GM21529 (cell line): ENCODE measurements at regions not wholly inside any gene's neighbourhood (a gene's known extent, or its start where the extent isn't known, plus 50 kb on each side); places are given as distances from the start of the nearest gene placed in this dataset.
"Not testable (repeated sequence)": the region's sequence is repeated elsewhere in the genome, so short reads cannot be mapped to it uniquely, and the experiment has no call there.

Experiments used
- ATAC-seq: cut with Tn5 transposase; IDR thresholded peaks from one replicate; pipeline ENCODE4 v1.9.1; 2021; ENCODE audit not compliant: unreplicated experiment

DNA sequence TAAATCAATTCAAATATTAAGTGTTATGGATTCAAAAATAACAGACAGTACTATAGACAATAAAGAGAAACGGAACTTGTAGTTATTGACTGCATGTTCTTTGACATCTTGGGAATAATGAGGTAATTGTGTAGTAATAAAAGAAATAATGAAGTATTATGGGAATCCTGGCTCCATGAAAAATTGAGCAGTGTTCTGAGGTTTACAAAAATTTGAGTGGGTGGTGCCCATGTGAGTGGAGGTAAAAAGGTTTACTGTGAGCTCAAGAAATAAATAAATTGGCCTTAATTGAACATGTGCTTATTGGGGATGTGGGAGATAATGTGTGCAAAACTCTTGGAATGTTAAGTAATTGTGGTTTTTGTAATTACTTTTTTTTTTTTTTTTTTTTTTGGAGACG lies 1013.7 kb upstream of the GJE1 start:
- ATAC-seq = no peak

DNA sequence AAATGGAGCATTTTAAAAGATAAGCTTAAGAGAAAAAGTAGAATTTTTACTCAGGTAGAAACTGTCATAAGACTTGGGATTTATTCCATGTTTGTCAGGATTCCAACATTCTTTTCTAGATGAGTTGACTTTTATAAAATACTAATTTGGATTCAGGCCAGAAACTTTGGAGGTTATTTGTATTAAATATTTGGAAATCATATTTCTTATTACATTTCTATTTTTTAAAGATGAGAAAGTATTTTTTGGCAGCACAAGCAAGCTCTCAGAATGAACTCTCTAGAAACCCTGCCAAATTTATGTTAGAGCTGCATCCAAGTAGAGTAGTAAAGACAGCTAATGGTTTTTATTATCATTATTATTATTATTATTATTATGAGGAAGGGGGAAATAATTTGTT lies 1014.9 kb upstream of the GJE1 start:
- ATAC-seq = no peak

DNA sequence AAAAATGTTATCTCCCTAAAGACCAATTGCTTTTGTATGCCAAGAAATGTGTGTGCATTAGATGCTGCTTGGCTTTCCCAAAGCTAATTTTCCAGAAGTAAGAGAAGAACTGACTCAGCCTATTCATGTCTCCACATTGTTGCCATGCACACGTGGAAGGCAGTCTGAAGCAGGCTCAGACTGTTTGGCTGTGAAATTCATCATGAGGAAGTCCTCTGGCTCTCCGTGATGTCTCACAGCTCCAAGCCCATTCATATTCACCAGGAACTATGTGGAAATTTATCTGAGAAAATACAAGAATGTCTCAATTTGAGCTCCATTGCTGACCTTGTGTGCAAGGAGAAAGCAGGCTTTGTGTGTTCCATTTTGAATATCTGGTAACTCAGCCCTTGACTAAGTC lies 1022.2 kb upstream of the GJE1 start:
- no peak for ATAC-seq

DNA sequence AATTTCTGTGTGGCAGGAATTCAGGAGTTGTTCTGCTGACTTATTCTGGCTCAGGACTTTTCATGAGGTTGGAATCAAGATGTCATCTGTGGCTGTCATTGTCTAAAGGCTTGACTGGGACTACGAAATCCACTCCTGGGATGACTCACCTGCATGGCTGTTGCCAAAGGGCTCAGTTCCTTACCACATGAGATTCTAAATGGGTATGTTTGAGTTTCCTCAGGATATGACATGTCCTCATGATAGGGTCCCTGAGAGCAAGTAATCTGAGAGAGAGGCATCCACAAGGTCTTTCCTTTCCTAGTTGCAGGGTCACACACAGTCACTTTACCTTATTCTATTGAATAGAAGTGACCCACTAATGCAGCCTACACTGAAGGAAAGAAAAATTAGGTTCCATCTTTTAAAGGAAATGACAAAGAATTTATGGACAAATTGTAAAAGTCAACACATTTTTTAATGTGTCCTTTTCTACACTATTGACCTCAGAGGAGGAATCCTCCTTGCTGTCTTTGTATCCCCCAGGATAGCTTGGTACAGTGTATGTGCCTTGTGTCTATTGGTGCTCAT lies 1025.0 kb upstream of the GJE1 start:
- peak; percentile 49 for ATAC-seq

DNA sequence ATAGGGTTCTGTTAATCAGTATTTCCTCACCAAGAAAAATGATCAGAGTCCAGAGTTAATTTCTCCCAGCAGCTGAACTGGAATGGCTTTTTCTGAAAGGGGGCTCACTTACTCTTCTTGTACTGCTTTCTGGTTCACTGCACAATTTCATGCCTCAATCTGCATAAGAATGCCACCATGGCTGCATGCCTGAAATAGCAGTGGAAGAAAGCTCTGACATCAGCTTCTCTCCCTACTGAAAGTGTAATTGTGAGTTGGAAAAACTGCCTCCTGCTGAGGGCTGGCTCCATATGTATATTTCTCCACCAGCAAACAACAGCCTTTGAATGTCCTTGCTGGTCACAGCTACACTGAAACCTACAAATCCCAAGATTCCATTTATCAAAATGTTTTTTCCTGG lies 1027.2 kb upstream of the GJE1 start:
- no peak for ATAC-seq

DNA sequence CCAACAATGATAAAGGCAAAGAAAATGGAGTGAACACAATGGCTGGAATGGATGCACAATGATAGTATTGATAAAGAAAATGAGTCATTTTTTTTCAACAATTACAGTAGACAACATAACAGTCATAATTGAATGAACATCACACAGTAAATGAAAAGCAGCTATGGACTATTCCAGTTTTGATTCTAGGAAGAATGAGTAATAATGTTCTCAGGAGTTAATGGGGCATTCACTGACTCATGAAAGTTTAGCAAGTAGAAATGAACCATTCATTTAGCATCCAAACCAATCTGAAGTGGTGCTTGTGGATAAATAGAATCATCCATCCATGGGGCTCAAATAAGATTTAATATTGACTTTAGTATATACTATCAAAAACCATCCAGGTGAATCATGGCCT lies 1029.5 kb upstream of the GJE1 start:
- no peak for ATAC-seq

DNA sequence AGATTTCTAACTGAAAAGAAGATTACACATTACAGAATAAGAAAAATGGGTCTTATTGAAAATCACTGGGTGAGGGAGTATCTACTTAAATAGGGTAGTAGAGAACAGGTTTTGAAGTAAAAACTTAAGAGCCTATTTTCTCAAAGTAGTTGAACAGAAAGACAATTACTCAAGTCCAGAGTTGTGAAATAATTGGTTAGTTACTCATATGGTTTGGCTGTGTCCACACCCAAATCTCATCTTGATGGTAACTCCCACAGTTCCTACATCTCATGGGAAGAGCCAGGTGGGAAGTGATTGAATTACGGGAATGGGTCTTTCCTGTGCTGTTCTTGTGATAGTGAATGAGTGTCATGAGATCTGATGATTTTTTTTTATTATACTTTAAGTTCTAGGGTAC lies 1035.3 kb upstream of the GJE1 start:
- no peak for ATAC-seq

DNA sequence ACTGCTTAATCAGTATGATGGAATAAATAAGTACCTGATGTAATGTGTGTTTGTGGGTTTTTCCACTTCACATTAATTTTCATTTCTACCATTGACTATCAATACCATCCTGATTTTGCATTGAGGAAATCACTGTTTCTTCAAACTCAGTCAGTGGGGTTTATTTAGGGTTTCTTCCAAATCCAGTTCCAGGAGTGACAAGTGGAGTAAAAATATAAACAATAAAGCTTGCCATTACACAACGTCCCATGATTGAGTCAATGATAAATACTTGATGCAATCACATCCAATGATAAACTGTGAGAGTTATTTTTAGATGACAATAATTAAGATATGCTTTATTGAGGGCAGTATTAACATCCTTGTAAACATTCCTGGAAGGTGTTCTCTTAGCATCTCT lies 1037.4 kb upstream of the GJE1 start:
- ATAC-seq = no peak

DNA sequence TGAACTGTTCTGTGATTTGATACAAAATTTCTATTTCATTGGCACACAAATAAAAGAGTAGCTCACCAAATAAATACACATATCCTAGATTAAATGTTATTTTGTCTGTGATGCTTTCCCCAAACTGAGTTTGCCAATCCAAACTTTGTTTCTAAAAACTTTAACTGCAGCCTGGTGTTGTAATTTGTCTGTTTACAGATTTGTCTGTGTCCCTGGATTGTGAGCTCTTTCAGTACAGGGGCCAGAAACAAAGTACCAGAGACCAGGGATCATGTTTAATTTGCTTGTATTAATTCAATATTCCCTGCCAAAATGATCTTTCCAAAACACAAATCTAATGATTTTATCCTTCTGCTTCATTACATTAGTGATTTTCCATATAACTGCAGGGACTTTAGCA lies 1044.6 kb upstream of the GJE1 start:
- no peak for ATAC-seq

DNA sequence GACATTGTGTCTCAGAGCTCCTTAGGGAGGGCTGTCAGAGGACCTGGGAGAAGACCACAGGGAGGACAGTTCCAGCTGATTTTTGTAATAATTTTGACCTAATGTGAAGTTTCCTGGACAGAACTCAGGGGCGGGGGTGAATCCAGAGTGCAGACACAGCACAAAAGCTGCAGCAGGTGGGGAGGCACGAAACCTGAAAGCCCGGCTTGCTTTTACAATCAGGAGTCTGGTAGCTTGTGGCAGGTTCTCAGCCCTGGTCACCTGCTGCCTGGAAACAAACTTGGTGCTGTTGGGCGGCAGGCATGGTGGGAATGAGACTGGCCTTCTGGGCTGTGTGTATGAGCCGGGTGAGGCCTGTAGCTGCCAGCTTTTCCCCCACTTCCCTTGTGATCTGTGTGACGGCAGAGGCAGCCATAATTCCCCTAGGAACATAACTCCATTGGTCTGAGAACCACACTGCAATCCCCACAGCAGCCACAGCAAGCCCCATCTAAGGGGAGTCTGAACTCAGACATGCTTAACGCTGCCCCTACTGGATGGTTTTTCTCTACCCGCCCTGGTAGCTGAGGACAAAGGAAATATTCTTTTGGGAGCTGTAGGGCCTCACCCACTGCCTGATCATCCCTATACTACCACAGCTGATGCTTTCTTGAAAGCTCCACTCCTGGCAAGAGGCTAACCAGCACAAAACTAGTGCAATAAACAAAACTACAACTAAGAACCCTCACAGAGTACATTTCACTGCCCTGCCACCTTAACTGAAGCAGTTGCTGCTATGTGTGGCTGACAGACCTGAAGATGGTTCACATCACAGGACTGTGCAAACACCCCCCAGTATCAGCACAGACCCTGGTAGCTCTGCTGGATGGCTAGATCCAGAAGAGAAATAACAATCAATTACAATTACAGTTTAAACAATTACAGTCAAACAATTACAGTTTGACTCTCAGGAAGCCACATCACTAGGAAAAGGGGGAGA lies 1055.1 kb upstream of the GJE1 start:
- ATAC-seq = peak; percentile 87

DNA sequence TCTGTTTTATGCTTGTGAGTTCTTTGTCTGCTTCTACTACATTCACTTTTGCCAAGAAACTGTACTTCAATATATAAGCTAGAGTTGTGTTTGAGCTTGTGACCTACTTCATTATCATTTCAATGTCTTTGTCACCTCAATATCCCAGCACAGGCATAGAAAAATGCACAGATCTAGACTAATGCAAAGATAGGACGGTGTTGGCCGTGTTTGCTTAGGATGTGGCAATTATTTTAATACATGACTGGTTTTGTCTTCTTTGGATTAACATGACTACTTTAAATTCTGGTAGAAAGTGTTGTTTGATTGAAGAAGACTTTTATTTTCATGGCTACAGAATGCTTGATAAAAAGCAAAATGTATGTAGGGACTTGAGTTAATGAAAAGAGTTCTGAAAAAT lies 1075.0 kb upstream of the GJE1 start:
- no peak for ATAC-seq

DNA sequence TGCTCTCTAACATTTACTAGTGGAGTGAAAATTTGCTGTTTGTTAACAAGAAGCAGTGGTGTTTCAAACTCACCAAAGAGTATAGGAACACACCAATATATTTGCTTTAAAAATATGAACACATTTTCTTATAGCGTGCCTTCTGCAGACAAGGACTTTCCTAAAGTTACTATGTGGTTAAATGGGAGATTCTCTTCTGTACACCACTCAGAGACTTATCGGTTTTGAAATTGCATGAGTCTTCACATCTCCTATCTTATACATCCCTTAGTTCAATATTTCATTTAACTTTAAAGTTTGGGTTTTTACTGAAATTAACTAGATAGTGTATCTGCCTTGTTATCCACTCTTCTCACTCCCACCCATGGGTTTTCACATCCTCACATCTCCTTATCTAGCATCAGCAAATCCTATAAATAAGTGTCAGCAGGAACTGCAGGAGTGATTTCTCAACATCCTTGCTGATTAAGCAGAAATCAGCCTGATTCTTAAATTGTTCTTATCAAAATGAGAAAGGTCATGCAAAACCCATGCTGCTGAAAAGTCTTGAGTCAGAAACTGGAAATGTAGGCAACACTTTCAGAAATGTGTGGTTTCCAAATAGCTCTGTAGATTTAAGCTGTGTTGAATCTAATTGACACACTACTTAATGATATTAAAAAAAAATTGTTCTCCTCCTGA lies 1075.6 kb upstream of the GJE1 start:
- no peak for ATAC-seq

DNA sequence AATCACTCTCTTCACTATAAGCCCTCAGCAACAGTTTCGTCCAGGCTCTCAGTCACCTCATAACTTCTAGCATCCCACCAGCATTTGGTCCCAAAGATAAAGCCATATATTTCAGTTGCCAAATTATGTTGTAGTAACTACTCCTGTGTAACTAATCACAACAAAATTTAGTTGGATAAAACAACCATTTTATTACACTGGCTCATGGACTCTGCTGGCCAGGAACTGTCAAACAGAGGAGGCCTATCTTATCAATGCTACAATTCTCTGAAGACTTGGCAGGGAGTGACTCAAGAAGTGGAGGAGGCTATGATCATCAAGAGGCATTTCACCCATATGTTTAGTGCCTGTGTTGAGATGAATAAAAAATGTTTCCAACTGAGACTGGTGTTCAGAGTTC lies 1082.3 kb upstream of the GJE1 start:
- ATAC-seq = no peak

DNA sequence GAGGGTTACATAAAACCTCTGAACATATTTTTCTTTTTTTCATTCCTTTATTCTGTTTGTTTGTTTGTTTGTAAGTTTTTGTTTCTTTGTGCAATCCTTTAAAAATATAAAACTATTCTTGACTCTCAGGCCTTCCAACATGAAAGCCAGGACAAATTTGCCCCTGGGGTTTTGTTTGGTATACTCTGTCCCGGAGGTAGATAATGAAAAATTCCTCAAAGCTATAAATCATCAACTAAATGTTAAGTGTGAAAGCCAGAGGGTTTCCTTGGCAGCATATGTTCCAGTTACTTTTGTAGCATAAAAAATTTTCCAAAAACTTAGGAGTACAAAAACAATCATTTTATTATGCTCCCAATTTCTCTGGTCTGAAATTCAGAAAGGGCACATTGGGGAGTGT lies 1084.3 kb upstream of the GJE1 start:
- ATAC-seq = no peak

DNA sequence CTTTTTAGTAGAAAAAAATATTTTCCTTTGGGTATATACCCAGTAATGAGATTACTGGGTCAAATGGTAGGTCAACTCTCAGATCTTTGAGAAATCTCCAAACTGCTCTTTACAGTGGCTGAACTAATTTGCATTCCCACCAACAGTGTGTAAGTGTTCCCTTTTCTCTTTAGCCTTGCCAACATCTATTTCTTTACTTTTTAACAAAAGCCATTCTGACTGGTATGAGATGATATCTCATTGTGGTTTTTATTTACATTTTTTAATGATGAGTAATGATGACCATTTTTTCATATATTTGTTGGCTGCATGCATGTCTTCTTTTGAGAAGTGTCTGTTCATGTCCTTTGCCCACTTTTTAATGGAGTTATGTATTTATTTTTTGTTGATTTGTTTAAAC lies 1086.2 kb upstream of the GJE1 start:
- ATAC-seq = not testable (repeated sequence)

DNA sequence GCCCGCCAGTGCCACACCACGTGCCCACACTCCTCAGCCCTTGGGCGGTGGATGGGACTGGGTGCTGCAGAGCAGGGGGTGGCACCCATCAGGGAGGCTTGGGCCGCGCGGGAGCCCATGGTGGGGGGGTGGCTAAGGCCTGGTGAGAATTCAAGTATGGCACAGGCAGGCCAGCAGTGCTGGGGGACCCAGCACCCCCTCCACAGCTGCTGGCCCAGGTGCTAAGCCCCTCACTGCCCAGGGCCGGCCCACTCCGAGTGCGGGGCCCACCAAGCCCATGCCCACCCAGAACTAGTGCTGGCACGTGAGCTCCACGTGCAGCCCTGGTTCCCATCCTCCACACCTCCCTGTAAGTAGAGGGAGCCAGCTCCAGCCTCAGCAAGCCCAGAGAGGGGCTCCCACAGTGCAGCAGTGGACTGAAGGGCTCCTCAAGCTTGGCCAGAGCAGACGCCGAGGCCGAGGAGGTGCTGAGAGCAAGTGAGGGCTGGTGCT lies 1091.1 kb upstream of the GJE1 start:
- ATAC-seq = no peak

DNA sequence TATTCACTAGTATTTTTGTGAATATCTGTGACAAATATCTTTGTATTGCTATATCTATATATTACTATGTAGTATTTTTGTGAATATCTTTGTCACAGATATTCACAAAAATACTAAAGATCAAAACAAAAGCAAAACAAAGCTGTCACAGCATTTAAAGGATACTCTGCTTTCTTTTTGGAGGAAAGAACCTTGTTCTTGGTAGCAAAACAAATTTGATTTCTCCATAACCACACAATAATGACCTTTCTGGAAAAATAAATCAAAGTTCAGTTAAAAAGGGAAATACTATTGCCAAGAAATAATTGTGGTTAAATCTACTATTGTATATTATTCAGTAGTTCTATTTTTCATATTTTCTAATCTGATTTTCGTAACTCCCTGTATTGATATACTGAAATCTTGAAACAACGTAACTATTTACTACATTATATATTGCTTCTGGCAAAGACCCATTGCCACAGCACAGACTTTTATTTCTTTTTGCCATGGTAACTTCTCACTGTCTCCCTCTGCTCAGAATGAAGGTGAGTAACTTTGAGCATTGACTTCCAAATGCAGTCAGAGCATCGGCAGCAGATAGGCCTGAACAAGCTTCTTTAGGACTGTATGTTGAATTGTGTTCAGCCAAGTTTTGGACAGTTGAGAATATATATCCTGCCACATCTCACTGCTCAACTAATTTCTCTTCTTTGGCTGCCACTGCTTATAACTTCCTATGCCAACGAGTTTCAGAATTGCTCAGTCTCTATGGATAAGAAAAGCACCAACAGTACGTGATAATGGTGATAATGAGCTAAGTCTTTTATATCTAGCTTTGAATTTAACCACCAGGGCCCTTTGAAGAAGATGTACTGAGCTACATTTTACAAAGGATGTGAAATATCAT lies 1097.2 kb upstream of the GJE1 start:
- ATAC-seq = no peak

DNA sequence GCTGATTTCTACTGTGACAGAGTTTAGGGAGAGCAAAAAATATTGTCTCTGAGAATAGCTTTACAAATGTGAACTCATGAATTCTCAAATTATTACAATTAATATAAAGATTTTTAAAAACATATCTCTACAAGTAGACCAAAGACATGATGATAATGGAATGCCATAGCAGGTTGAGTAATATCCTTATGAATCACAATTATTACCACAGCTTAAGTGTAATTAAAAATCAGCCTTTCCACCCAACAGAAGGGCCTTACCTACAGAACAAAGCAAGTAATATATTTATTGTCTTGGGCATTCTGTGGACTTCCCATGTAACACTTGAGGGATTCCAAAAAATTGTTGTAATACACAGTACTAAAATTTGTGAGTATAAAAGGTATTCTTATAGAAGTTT lies 1099.6 kb upstream of the GJE1 start:
- ATAC-seq = no peak

DNA sequence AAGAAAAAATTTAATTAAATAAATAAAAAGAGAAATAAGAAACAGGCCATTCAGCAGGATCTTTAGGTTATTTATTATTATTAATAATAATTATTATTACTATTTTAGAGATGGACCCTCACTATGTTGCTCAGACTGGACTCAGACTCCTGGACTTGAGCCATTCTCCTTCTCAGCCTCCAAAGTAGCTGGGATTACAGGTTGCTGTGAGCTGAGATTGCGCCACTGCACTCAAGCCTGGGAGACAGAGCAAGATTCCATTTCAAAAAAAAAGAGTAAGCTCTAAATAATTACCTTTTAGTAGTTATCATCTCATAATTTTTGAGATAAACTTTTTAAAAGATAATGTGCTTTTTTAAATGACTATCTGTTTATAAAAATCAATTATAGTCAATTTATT lies 1102.8 kb upstream of the GJE1 start:
- ATAC-seq = no peak

DNA sequence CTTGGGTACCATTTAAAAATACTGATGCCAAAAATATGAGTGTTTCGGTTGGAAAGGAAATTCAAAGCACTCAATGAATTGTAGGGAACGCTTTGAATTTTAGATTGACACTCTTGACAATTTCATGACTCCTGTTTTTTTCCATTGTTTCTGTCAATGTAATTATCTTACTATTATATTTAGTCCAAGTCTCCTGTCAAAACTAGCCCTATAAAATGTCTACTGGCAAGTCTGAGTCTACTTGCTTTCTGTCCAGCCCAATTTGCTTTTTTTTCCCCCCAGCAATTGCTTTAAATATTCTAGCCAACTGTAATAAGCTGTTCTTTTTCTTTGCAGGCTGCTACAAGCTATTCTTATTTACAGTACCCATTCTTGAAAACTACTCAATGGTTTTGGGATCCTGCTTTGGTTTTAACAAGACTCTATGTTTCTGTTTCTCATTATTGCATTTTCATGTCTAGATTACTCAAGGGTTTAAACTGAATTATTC lies 1103.9 kb upstream of the GJE1 start:
- ATAC-seq = no peak

DNA sequence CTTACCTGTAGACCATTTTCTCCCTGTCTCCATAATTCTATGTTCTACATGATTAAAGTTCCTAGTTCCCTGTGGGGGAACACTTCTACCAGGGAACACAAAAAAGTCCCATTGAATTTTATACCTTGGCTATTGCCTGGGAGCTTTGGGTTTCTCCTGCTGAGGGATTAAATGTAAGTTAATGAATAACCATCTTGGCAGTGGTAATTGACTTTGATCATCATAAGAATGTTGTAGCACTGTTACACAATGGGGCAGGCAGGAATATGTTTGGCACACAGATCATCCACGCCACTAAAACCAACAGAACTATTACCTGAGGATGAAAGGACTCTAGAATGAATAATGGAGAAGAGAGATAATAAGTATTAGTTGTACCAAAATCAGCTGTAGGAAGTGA lies 1106.2 kb upstream of the GJE1 start:
- no peak for ATAC-seq
